DND-41 (cell line): ENCODE measurements at regions not wholly inside any gene's neighbourhood (a gene's known extent, or its start where the extent isn't known, plus 50 kb on each side); places are given as distances from the start of the nearest gene placed in this dataset.

Experiments used
- ATAC-seq: fragments of 200-7000 bp; cut with Tn5 transposase; 3 replicates; pipeline ENCODE4 v1.9.1; 2021; ENCODE audit warnings: low read depth; ENCODE audit not compliant: insufficient read depth
- DNase-seq: peaks from one replicate; pipeline ENCODE4 v3.0.0-alpha.2; 2020
- H2AFZ ChIP-seq: 2 replicates; pipeline ENCODE4 v1.6.0; 2012; ENCODE audit warnings: low read depth, low read length
- H3K27ac ChIP-seq: 2 replicates; pipeline ENCODE4 v1.5.1; 2012; ENCODE audit warnings: low read length, inconsistent platforms
- H3K27me3 ChIP-seq: fragments of 200-600 bp; sonication (generic); 2 replicates; pipeline ENCODE4 v1.6.0; 2012; ENCODE audit warnings: low read length, mild to moderate bottlenecking, inconsistent platforms; ENCODE audit not compliant: insufficient read depth, poor library complexity
- H3K36me3 ChIP-seq: 2 replicates; pipeline ENCODE4 v1.5.1; 2012; ENCODE audit warnings: low read length, inconsistent platforms; ENCODE audit not compliant: insufficient read depth
- H3K4me1 ChIP-seq: 2 replicates; pipeline ENCODE4 v1.5.1; 2012; ENCODE audit warnings: mild to moderate bottlenecking, low read length; ENCODE audit not compliant: insufficient read depth
- H3K4me2 ChIP-seq: 2 replicates; pipeline ENCODE4 v1.6.0; 2012; ENCODE audit warnings: mild to moderate bottlenecking, moderate library complexity, low read length, inconsistent platforms; ENCODE audit not compliant: insufficient read depth
- H3K4me3 ChIP-seq, 2 experiments: fragments of 200-600 bp in 1 of 2; shearing (Covaris generic) in 1 of 2; 2 replicates each; pipeline ENCODE4 v1.5.1; 2012 to 2016; ENCODE audit warnings: inconsistent platforms in 2 of 2, low read length in 2 of 2, mild to moderate bottlenecking in 2 of 2, low read depth in 1 of 2, moderate library complexity in 1 of 2
- H3K79me2 ChIP-seq: 2 replicates; pipeline ENCODE4 v1.6.0; 2012; ENCODE audit warnings: low read length, inconsistent platforms; ENCODE audit not compliant: insufficient read depth
- H3K9ac ChIP-seq: 2 replicates; pipeline ENCODE4 v1.6.0; 2012; ENCODE audit warnings: low read depth, mild to moderate bottlenecking, inconsistent platforms, low read length, moderate library complexity
- H3K9me3 ChIP-seq: 2 replicates; pipeline ENCODE4 v1.5.1; 2012; ENCODE audit warnings: low read length, moderate library complexity, mild to moderate bottlenecking, inconsistent platforms; ENCODE audit not compliant: insufficient read depth, severe bottlenecking
- H4K20me1 ChIP-seq: 2 replicates; pipeline ENCODE4 v1.6.0; 2012; ENCODE audit warnings: low read length; ENCODE audit not compliant: insufficient read depth
- CTCF ChIP-seq: IDR thresholded peaks from 2 replicates; pipeline ENCODE4 v1.5.1; 2012; ENCODE audit warnings: borderline replicate concordance, low read length, moderate library complexity, mild to moderate bottlenecking; ENCODE audit not compliant: poor library complexity, severe bottlenecking; ENCODE audit errors: extremely low read depth
- EZH2 ChIP-seq: IDR thresholded peaks from 3 replicates; pipeline ENCODE4 v1.6.1; 2012; ENCODE audit warnings: borderline replicate concordance, low read depth, mild to moderate bottlenecking, moderate library complexity, low read length, inconsistent platforms; ENCODE audit not compliant: severe bottlenecking

- H4K20me1 ChIP-seq: no peaks in the 10 kb centered on the region
- no peaks in the 10 kb centered on the region for H3K36me3 ChIP-seq
- H3K4me2 ChIP-seq: no peak overlapping the region
- H3K79me2 ChIP-seq: no peaks in the 10 kb centered on the region
- H3K9ac ChIP-seq: no peak overlapping the region
- H3K27ac ChIP-seq: no peak overlapping the region
- no peak overlapping the region for H3K4me3 ChIP-seq
- TF ChIP-seq EZH2 (no peak), CTCF (no peak)
- DNase-seq (no peak), ATAC-seq (no peak)
- H3K27me3 ChIP-seq: peaks cover 2% of the 10 kb centered on the region
- H3K9me3 ChIP-seq: no peaks in the 10 kb centered on the region
- H2AFZ ChIP-seq: no peak overlapping the region
- no peaks in the 10 kb centered on the region for H3K4me1 ChIP-seq
Observed at GRCh38 chr1:96581772-96582171, 139.8 kb upstream of the PTBP2 start.

DNA sequence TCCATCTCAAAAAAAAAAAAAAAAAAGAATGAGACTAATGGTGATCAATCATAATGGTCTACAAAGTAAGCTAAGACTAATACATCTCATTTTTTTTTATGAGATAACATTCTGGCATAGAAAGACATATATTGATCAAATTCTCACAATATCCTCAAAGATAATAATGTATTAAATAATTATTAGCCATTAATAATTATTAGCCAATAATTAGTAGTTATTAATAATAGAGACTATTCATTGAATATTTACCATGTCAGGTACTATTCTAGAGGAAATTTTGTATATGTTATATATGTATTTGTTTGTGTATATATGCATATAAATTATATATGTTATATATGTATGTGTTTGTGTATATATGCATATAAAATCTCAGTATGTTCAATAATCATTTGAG, 137.7 kb upstream of the PTBP2 start:
- ATAC-seq (no peak), DNase-seq (no peak)
- Histone ChIP-seq H3K4me2 (no peak overlapping the region), H3K36me3 (no peaks in the 10 kb centered on the region), H3K27ac (no peak overlapping the region), H3K79me2 (no peaks in the 10 kb centered on the region), H3K9ac (no peak overlapping the region), H3K9me3 (no peaks in the 10 kb centered on the region), H3K27me3 (peaks cover 2% of the 10 kb centered on the region), H3K4me1 (no peaks in the 10 kb centered on the region), H2AFZ (no peak overlapping the region), H3K4me3 (no peak overlapping the region), H4K20me1 (no peaks in the 10 kb centered on the region)
- no peak for TF ChIP-seq EZH2
- TF ChIP-seq CTCF: no peak

DNA sequence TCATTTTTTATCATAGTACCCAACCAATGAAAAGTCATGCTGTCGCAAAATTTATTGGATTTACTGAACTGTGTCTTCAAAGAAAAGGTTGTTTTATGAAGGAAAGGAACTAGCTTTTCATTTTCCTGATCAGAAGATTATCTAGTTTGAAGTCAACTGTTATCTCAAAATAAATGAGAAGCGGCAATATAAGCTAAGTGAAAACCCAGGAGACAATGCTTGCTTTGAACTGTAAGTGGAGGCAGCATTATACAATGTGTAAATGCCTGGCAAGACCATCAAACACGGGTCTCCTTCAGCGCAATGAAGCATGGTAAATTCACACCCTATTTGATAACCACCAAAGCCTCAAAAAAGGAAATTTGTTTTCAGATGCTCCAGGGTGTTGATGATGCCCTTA, 134.4 kb upstream of the PTBP2 start:
- Histone ChIP-seq H3K9me3 (no peaks in the 10 kb centered on the region), H4K20me1 (no peaks in the 10 kb centered on the region), H3K9ac (no peak overlapping the region), H3K4me3 (no peak overlapping the region), H3K27me3 (peaks cover 2% of the 10 kb centered on the region), H3K36me3 (no peaks in the 10 kb centered on the region), H3K4me1 (no peaks in the 10 kb centered on the region), H3K79me2 (no peaks in the 10 kb centered on the region), H3K4me2 (no peak overlapping the region), H2AFZ (no peak overlapping the region), H3K27ac (no peak overlapping the region)
- TF ChIP-seq EZH2 (no peak), CTCF (no peak)
- DNase-seq (no peak), ATAC-seq (peak; percentile 40; the same call in 2 of the 3 replicates)
